ENCODE measurements at regions not wholly inside any gene's neighbourhood (a gene's known extent, or its start where the extent isn't known, plus 50 kb on each side); places are given as distances from the start of the nearest gene placed in this dataset.
A peak's percentile ranks its signal among the peaks of the same experiment; 100 is the strongest.

DNA sequence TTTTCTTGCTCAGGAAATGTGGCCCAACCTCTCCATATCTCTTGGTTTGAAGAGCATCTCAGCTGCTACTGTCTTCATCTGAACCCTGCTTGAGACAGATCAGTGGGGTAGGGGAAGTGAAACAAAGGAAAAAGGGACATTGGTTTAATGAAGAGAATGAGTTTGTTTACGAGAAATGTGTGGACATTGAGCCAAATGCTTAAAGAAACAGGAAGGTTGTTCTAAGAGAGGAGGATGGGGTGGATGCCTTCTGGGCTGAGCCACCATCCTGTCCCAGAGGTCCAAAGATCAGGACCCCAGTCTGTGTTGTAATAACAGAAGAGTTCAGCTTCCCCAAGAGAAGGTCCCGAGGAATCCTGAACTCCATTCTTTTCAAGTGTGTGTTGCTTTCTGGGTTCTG, 369.7 kb downstream of the INSC start:
- ChIA-PET CTCF (interaction anchor here (0.7 kb wide), 1 partner anchor 71 kb away, joined by 3 read pairs; no protein-coding TSS in a partner anchor), POLR2A (no interaction called here)
- no TSS peak for BruUV-seq (replicated peaks)
- Mint-ChIP-seq H3K27ac (ENCODE audit: low read depth, unreplicated experiment) (no peak overlapping the region), H3K27me3 (ENCODE audit: insufficient read depth, unreplicated experiment) (peaks cover 56% of the 10 kb centered on the region), H3K4me3 (ENCODE audit: unreplicated experiment) (no peak overlapping the region), H3K9me3 (ENCODE audit: unreplicated experiment) (no peaks in the 10 kb centered on the region), H3K36me3 (ENCODE audit: insufficient read depth, unreplicated experiment) (no peaks in the 10 kb centered on the region), H3K4me1 (ENCODE audit: insufficient read depth, unreplicated experiment) (peaks cover 4% of the 10 kb centered on the region)
- TF ChIP-seq, protein P1, sequence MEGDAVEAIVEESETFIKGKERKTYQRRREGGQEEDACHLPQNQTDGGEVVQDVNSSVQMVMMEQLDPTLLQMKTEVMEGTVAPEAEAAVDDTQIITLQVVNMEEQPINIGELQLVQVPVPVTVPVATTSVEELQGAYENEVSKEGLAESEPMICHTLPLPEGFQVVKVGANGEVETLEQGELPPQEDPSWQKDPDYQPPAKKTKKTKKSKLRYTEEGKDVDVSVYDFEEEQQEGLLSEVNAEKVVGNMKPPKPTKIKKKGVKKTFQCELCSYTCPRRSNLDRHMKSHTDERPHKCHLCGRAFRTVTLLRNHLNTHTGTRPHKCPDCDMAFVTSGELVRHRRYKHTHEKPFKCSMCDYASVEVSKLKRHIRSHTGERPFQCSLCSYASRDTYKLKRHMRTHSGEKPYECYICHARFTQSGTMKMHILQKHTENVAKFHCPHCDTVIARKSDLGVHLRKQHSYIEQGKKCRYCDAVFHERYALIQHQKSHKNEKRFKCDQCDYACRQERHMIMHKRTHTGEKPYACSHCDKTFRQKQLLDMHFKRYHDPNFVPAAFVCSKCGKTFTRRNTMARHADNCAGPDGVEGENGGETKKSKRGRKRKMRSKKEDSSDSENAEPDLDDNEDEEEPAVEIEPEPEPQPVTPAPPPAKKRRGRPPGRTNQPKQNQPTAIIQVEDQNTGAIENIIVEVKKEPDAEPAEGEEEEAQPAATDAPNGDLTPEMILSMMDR (IDR thresholded peaks at IDR 0.05; ENCODE audit: unreplicated experiment), result no peak
- no peak for DNase-seq (ENCODE audit: unreplicated experiment)
- intact Hi-C loops (cut with micrococcal nuclease), result no loop called here

DNA sequence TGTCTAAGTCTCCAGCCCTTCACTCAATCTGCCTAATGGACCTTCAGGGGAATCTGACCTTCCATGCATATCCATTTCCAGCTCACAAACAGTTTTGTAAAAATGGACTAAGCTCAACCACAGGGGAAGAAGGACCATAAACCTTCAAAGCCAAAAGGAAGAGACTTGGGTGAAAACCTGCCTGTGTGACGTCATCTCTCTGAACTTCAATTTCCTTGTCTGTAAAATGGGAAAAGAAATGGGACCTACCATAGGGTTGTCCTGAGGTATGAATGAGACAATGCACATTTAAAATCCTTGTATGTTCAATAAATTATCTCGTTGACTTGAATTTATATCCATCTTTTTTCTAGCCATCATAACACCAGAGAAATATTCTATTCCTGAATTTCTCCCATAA, 370.7 kb downstream of the INSC start:
- DNase-seq (ENCODE audit: unreplicated experiment), result no peak
- H3K27ac Mint-ChIP-seq (ENCODE audit: low read depth, unreplicated experiment), result no peak overlapping the region
- ChIA-PET POLR2A (no interaction called here), CTCF (no interaction called here)
- peaks cover 63% of the 10 kb centered on the region for H3K27me3 Mint-ChIP-seq (ENCODE audit: insufficient read depth, unreplicated experiment)
- intact Hi-C loops (cut with micrococcal nuclease), result no loop called here
- BruUV-seq (replicated peaks), result no TSS peak
- no peaks in the 10 kb centered on the region for H3K36me3 Mint-ChIP-seq (ENCODE audit: insufficient read depth, unreplicated experiment)
- no peak overlapping the region for H3K4me3 Mint-ChIP-seq (ENCODE audit: unreplicated experiment)
- H3K4me1 Mint-ChIP-seq (ENCODE audit: insufficient read depth, unreplicated experiment), result peaks cover 4% of the 10 kb centered on the region
- H3K9me3 Mint-ChIP-seq (ENCODE audit: unreplicated experiment), result peaks cover 2% of the 10 kb centered on the region
- TF ChIP-seq, protein P1 (IDR thresholded peaks at IDR 0.05; ENCODE audit: unreplicated experiment), result no peak

DNA sequence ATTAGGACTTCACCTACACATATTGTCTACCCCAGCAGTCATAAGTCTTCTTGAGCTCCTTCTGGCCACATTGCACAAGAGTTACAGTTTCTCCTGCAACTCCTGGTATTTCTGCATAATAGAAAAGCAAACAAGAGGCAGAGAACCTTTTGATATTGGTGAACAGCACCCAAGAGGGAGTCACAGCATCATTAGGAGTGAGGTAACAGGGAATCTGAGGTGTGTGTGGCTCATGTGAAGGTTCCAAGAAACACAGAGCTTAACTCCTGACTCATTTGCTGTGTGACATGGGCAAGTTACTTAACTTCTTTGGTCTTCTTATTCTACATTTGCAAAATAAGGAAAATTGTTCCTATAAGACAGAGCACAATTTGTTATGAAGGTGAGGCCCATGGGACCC, 374.6 kb downstream of the INSC start:
- peaks cover 5% of the 10 kb centered on the region for H3K36me3 Mint-ChIP-seq (ENCODE audit: insufficient read depth, unreplicated experiment)
- TF ChIP-seq, protein P1 (IDR thresholded peaks at IDR 0.05; ENCODE audit: unreplicated experiment), result no peak
- POLR2A ChIA-PET, result interaction anchor here (1.4 kb wide), 1 partner anchor 11 kb away, joined by 3 read pairs; no protein-coding TSS in a partner anchor
- peak; percentile 58 for DNase-seq (ENCODE audit: unreplicated experiment)
- peaks cover 48% of the 10 kb centered on the region for H3K27me3 Mint-ChIP-seq (ENCODE audit: insufficient read depth, unreplicated experiment)
- H3K4me3 Mint-ChIP-seq (ENCODE audit: unreplicated experiment), result no peak overlapping the region
- intact Hi-C loops (cut with micrococcal nuclease), result no loop called here
- H3K9me3 Mint-ChIP-seq (ENCODE audit: unreplicated experiment), result peaks cover 8% of the 10 kb centered on the region
- peaks cover 15% of the 10 kb centered on the region for H3K4me1 Mint-ChIP-seq (ENCODE audit: insufficient read depth, unreplicated experiment)
- no peak overlapping the region for H3K27ac Mint-ChIP-seq (ENCODE audit: low read depth, unreplicated experiment)
- CTCF ChIA-PET, result no interaction called here
- BruUV-seq (replicated peaks), result no TSS peak

DNA sequence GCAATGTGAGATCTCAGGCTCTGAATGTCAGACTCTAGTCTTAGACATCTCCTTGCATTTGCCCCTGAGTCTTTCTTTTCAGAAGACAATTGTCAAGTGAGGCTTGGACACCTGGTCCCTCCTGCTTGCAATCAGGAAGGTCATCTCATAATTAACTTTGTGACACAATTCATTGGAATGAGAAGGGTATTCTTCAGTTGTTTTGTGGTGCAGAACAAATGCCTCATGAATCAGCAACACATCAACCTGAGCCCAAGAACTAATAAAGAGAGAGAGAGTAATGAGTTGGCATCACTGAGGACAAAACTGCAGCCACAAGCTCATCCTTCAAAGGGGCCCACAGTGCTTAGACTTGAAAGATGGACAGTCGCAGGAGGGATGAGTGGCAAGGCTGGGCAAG, 375.8 kb downstream of the INSC start:
- CTCF ChIA-PET, result no interaction called here
- peaks cover 8% of the 10 kb centered on the region for H3K9me3 Mint-ChIP-seq (ENCODE audit: unreplicated experiment)

More for the DNA sequence above, 375.8 kb downstream of the INSC start:
- no peak overlapping the region for H3K4me3 Mint-ChIP-seq (ENCODE audit: unreplicated experiment)
- TF ChIP-seq, protein P1 (IDR thresholded peaks at IDR 0.05; ENCODE audit: unreplicated experiment), result no peak
- H3K27ac Mint-ChIP-seq (ENCODE audit: low read depth, unreplicated experiment), result no peak overlapping the region
- H3K36me3 Mint-ChIP-seq (ENCODE audit: insufficient read depth, unreplicated experiment), result peaks cover 5% of the 10 kb centered on the region
- peaks cover 17% of the 10 kb centered on the region for H3K4me1 Mint-ChIP-seq (ENCODE audit: insufficient read depth, unreplicated experiment)
- POLR2A ChIA-PET, result no interaction called here
- peaks cover 48% of the 10 kb centered on the region for H3K27me3 Mint-ChIP-seq (ENCODE audit: insufficient read depth, unreplicated experiment)
- intact Hi-C loops (cut with micrococcal nuclease), result no loop called here
- no peak for DNase-seq (ENCODE audit: unreplicated experiment)
- no TSS peak for BruUV-seq (replicated peaks)
